A673 (cell line): ENCODE measurements at regions not wholly inside any gene's neighbourhood (a gene's known extent, or its start where the extent isn't known, plus 50 kb on each side); places are given as distances from the start of the nearest gene placed in this dataset.

Experiments used
- EZH2 ChIP-seq: fragments of 200-600 bp; sonication (generic); IDR thresholded peaks from 2 replicates; pipeline ENCODE4 v1.6.1; 2017; ENCODE audit warnings: borderline replicate concordance, low read depth, mild to moderate bottlenecking, mixed read lengths, antibody characterized with exemption, low read length; ENCODE audit not compliant: poor library complexity, severe bottlenecking
- TF ChIP-seq, protein P1 (sequence below): fragments of 300-800, 200-600 bp; sonication (generic); conservative IDR thresholded peaks from 2 replicates; pipeline ENCODE4 v1.5.1; 2017; ENCODE audit warnings: low read depth, mild to moderate bottlenecking, antibody characterized with exemption, low read length, moderate library complexity, mixed read lengths

- TF ChIP-seq, protein P1, sequence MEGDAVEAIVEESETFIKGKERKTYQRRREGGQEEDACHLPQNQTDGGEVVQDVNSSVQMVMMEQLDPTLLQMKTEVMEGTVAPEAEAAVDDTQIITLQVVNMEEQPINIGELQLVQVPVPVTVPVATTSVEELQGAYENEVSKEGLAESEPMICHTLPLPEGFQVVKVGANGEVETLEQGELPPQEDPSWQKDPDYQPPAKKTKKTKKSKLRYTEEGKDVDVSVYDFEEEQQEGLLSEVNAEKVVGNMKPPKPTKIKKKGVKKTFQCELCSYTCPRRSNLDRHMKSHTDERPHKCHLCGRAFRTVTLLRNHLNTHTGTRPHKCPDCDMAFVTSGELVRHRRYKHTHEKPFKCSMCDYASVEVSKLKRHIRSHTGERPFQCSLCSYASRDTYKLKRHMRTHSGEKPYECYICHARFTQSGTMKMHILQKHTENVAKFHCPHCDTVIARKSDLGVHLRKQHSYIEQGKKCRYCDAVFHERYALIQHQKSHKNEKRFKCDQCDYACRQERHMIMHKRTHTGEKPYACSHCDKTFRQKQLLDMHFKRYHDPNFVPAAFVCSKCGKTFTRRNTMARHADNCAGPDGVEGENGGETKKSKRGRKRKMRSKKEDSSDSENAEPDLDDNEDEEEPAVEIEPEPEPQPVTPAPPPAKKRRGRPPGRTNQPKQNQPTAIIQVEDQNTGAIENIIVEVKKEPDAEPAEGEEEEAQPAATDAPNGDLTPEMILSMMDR: no peak
- TF ChIP-seq EZH2: no peak
Measured at GRCh38 chr14:79989990-79990389, 221.3 kb downstream of the DIO2 start.
